ENCODE measurements at regions not wholly inside any gene's neighbourhood (a gene's known extent, or its start where the extent isn't known, plus 50 kb on each side); places are given as distances from the start of the nearest gene placed in this dataset.

- ATAC-seq, result no peak
- TF ChIP-seq POLR2A (IDR thresholded peaks at IDR 0.05), result no peak
- no peak for TF ChIP-seq CTCF (IDR thresholded peaks at IDR 0.05)
- TF ChIP-seq EP300 (IDR thresholded peaks at IDR 0.05), result no peak
- TF ChIP-seq POLR2AphosphoS5 (IDR thresholded peaks at IDR 0.05), result no peak
- peaks cover 0 to 23% (median 6%) of the 10 kb centered on the region in 3 donors for H3K4me1 ChIP-seq
Measured at GRCh38 chr9:94159069-94159939, 75.0 kb downstream of the PTPDC1 start.

GRCh38 chr9:94160594-94161501 is 76.6 kb downstream of the PTPDC1 start:
- Histone ChIP-seq H3K4me1 (peaks cover 0 to 35% (median 6%) of the 10 kb centered on the region in 3 donors), H3K27ac (peak overlapping the region in 3 of 4 donors; percentile 37 to 53 (median 39)), H3K36me3 (no peaks in the 10 kb centered on the region), H3K9me3 (no peaks in the 10 kb centered on the region), H3K27me3 (no peaks in the 10 kb centered on the region), H3K4me3 (no peak overlapping the region)
- 91 to 98% methylated on average over 8 to 10 of the region's 11 CpGs for WGBS, 2 donors (ENCODE audit: low coverage in 1 of 2)
- no peak for TF ChIP-seq EP300 (IDR thresholded peaks at IDR 0.05)
- no peak for TF ChIP-seq POLR2A (IDR thresholded peaks at IDR 0.05)
- no peak for TF ChIP-seq CTCF (IDR thresholded peaks at IDR 0.05)
- TF ChIP-seq POLR2AphosphoS5 (IDR thresholded peaks at IDR 0.05), result no peak
- no peak for ATAC-seq

More at GRCh38 chr9:94159069-94159939, 75.0 kb downstream of the PTPDC1 start:
- Histone ChIP-seq H3K27me3 (no peaks in the 10 kb centered on the region), H3K9me3 (no peaks in the 10 kb centered on the region), H3K36me3 (no peaks in the 10 kb centered on the region), H3K4me3 (no peak overlapping the region), H3K27ac (peak overlapping the region in 3 of 4 donors; percentile 39 to 68 (median 53))
- WGBS, 2 donors (ENCODE audit: low coverage in 1 of 2), result 60 to 62% methylated on average over 5 to 8 of the region's 8 CpGs

GRCh38 chr9:94161673-94162072 is 77.4 kb downstream of the PTPDC1 start:
- Histone ChIP-seq H3K27me3 (no peaks in the 10 kb centered on the region), H3K27ac (no peak overlapping the region), H3K9me3 (no peaks in the 10 kb centered on the region), H3K36me3 (no peaks in the 10 kb centered on the region), H3K4me3 (no peak overlapping the region), H3K4me1 (peaks cover 0 to 27% (median 2%) of the 10 kb centered on the region in 3 donors)
- no peak for TF ChIP-seq CTCF (IDR thresholded peaks at IDR 0.05)
- no peak for TF ChIP-seq POLR2AphosphoS5 (IDR thresholded peaks at IDR 0.05)
- TF ChIP-seq POLR2A (IDR thresholded peaks at IDR 0.05), result no peak
- no peak for TF ChIP-seq EP300 (IDR thresholded peaks at IDR 0.05)
- ATAC-seq, result no peak
- 62 to 82% methylated on average over 2 to 7 of the region's 8 CpGs for WGBS, 2 donors (ENCODE audit: low coverage in 1 of 2)

- ATAC-seq, result no peak
- Histone ChIP-seq H3K36me3 (no peaks in the 10 kb centered on the region), H3K4me3 (no peak overlapping the region), H3K27ac (peak overlapping the region in 2 of 4 donors; percentile 78 to 100), H3K4me1 (peaks cover 0 to 37% (median 10%) of the 10 kb centered on the region in 3 donors), H3K27me3 (no peaks in the 10 kb centered on the region), H3K9me3 (no peaks in the 10 kb centered on the region)
- TF ChIP-seq EP300 (IDR thresholded peaks at IDR 0.05) (no peak), CTCF (IDR thresholded peaks at IDR 0.05) (no peak), POLR2AphosphoS5 (IDR thresholded peaks at IDR 0.05) (no peak), POLR2A (IDR thresholded peaks at IDR 0.05) (no peak)
- 39 to 70% methylated on average over 3 to 5 of the region's 5 CpGs for WGBS, 2 donors (ENCODE audit: low coverage in 1 of 2)
Measured at GRCh38 chr9:94164806-94165549, 80.7 kb downstream of the PTPDC1 start.
